T-helper 1 cell treated with Interleukin-12 subunit alpha and Interleukin-12 subunit beta and Interleukin-4 antibody, amounts not matched to agents 30 ng/mL and 1 ng/mL, for 36 hours (primary cell): ENCODE measurements at regions not wholly inside any gene's neighbourhood (a gene's known extent, or its start where the extent isn't known, plus 50 kb on each side); places are given as distances from the start of the nearest gene placed in this dataset.

ENCODE experiments used
- intact Hi-C: fragments of 100-400 bp; cut with micrococcal nuclease; formaldehyde crosslinking; loops from one replicate; pipeline ENCODE4 v1.15.1; 2024

DNA sequence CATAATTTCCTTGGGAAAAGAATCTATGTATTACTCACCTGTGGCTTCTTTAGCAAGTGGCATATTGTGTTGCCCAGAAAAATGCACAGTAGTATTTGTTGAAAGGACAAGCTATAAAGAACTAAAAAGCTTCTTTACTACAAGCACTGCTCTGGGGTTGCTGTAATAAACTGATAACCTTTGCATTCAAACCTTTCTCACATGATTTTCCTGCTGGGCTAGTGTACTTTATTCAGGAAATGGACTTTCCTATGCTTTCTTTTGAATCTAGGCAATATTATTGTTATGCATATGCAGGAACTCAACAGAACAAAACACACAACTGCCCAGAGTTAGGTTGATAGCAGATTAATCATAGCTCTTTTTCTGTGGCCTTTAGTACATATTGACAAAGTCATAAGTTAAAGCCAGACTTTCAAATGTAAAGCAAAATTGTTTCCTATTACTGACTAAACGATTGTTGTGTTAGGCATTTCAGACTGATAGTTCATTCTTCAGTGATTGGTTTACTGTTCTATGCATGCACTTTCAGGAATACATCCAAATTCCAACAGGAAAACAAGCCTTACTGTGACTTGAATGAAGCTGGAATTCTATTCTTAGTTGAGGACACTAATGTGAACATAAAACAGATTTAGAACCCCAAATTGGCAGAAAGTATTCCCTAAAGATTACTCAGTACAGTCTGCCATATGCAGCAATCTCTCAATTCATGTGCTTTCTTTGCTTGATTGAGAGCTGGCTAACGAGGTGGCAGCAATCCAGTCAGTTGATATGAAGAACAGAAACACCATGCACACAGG, 564.3 kb upstream of the NEGR1 start:
- intact Hi-C loops: no loop called here

DNA sequence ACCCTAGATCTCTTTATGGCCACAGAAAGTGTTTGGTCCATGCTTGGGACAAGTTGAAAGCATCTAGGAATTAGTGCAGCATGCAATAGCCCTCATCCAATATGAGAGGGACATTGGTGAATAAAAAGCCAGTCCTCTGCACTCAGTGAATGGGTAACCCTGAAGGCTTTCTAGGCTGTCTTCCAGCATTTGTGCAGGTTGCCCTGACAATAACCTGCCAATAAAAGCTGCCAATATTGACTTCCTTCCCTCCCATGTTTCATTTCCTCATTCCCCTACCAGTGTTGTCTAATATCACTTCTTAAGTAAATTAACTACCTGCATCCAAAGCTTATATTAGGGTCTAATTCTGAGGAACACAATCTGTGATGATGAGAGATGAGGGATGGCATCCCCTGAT, 563.6 kb upstream of the NEGR1 start:
- intact Hi-C loops: no loop called here

DNA sequence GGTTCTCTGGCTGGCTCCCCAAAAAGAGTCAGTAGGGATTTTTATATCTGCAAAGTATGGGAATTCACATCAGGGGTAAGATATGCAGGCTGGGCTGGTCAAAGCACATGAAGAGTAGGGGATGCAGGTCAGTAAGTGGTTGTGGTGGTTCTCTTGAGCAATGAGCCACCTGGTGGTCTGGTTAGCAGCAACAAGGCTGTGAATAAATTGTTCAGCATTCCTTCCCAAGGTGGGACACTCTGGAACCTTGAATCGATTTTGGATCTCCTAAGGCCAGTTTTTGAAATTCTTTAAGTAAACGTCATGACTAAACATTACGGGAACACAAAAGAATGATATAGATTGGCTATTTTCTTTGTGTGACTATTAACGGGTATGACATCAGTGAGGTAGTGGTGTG, 563.0 kb upstream of the NEGR1 start:
- intact Hi-C loops: no loop called here

DNA sequence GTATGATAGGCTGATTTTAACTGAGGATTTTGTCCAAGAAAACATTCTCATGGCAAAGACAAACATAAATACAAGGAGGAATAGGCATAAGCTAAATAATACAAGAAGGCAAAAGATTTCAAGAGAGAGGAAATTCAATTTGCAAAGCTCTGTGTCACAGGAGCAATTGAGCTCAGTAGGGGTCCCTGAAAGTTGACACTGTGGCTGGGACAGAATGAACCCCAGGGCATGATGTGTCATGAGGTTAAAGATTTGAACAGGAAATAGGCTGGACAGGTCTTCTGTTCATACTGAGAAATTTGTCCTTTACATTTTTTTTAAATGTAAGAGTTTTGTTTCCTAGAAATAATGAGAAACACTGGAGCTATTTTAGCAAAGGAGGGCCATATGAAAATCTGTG, 555.4 kb upstream of the NEGR1 start:
- intact Hi-C loops: no loop called here

DNA sequence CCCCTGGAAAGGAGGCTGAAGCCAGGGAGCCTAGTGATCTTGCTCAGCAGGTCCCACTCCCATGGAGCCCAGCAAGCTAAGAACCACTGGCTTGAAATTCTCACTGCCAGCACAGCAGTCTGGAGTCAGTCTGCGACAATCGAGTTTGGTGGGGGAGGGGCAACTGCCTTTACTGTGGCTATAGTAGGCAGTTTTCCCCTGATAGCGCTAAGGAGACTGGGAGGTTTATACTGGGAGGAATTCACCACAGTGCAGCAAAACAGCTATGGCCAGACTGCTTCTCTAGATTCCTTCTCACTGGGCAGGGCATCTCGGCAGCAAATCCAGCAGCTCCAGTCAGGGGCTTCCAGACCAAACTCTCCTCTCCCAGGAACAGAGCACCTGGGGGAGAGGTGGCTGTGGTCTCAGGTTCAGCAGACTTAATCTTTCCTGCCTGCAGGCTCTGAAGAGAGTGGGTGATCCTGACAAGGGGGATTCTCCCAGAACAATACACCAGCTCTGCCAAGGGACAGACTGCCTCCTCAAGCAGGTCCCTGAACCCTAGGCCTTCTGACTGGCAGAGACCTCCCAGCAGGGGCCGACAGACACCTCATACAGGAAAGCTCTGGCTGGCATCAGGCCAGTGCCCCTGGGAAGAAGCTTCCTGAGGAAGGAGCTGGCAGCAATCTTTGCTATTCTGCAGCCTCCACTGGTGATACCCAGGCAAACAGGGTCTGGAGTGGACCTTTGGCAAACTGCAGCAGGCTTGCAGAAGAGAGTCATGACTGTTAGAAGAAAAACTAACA, 548.5 kb upstream of the NEGR1 start:
- intact Hi-C loops: no loop called here

DNA sequence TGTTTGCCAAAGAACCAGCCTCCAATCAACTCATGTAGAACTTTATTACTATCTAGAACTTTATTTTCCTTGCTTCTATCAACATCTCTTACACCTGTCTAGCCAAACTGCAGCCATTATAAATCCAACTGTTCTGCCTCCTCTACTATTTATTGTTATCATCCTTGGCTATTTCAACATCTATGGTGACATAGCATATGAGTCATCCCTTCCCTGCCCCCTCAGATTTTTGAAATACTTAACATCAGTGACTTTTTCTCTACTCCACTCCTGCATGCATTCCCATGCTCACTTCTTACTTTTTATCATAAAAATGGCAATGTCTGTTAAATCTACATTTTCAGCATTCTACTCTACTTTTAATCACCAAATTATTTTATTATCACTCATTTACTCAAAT, 544.9 kb upstream of the NEGR1 start:
- intact Hi-C loops: no loop called here

DNA sequence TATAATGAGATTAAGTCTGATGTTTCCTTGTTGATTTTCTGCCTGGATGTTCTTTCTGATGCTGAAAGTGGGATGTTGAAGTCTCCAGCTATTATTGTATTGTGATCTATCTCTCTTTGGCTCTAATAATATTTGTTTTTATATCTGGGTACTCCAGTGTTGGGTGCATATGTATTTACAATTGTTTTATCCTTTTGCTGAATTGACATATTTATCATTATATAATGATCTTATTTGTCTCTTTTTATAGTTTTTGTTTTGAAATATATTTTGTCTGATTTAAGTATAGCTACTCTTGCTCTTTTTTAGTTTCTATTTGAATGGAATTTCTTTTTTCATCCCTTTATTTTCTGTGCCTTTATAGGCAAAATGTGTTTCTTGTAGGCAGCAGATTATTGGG, 522.2 kb upstream of the NEGR1 start:
- intact Hi-C loops: no loop called here

DNA sequence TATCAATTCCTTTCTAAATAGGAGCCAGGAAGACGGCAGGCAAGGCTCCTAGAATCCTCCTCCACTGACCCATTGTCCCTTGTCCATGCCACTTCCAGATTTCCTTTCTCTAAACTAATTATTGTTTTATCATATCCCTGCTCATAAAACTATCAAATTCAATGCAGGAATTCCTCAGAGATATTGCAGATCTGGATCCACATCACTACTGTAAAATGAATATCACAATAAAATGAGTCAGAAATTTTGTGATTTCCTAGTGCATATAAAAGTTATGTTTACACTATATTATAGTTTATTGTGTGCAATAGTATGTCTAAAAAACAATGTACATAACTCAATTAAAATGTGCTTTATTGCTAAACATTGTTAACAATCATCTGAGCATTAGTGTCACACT, 498.7 kb upstream of the NEGR1 start:
- intact Hi-C loops: no loop called here

DNA sequence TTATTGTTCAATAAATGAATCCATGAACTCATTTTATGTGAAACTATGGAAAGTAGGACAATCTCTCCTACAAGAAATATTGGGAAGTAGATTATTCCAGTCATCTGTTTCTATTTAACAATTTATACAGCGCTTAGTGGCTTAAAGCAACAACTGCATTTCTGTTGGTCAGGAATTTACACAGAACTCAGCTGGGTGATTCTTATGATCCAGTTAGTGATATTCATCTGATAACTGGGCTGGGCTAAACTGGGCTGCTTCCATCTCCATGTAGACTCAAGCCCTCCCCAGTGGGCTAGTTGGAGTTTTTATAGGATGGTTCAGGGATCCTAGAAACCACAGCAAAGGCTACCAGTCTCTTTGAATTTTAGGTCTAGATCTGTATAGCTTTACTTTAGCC, 497.9 kb upstream of the NEGR1 start:
- intact Hi-C loops: no loop called here

DNA sequence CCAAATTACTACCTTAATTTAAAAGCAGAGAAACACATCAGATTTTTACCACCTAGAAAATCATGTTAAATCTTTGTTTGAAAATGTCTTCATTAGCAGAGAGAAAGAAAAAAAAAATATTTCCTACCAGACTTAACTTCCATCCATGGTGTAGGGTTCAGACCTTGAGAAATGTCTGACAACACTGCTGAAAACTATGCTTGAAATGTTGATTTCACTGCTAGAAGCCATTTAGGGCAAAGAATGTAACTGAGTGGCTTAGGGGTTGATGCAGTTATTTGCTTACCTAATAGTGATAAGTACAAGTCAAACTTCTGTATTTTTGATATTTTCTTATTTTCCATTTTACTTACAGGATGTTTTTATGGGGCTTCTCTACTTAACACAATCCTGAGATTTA, 495.6 kb upstream of the NEGR1 start:
- intact Hi-C loops: no loop called here

DNA sequence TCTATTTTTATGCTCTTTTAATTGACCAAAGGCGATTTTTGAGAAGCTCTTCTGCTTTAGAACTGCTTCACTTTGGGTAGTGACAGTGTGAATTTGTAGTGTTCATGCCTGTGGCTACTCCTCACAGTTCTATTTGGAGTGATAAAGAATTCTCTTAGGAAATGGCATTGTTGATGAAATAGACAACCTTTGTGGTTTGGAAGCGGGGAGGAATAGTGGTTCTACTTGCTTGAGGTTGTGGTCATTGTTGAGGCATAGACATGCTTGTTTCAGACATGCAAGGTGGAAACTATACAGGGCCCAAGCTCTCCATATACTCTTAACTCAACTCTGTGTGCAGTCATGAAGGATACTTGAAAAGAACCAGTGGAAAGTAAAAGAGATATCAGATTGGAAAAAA, 481.1 kb upstream of the NEGR1 start:
- intact Hi-C loops: no loop called here

DNA sequence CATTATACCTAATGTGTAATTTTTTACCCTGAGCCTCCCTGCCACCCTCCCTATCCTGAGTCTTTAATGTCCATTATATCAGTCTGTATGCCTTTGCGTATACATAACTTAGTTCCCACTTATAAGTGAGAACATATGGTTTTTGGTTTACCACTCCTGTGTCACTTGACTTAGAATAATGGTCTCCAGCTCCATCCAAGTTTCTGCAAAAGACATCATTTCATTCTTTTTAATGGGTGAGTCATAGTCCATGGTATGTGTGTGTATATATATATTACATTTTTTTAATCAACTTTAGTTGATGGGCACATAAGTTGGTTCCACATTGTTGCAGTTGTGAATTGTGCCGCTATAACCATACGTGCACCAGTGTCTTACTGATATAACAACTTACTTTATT, 477.1 kb upstream of the NEGR1 start:
- intact Hi-C loops: no loop called here

DNA sequence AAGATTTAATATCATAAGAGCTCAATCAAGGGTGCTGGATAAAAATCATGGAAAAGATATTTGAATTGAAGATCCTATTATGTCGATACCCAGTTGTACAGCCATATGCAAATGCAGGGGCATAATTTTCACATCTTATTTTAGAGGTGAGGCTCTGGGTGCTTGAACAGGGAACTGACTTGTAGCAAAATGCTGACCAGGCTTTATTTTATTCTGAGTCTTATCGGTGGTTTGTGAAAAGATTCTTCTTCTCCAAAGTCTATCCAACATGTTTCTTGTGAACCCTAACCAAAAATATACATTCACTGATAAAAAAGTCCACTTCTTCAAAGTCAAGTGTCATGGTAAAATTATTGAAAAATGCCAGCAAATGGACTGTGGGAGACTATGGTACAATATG, 475.5 kb upstream of the NEGR1 start:
- intact Hi-C loops: no loop called here

DNA sequence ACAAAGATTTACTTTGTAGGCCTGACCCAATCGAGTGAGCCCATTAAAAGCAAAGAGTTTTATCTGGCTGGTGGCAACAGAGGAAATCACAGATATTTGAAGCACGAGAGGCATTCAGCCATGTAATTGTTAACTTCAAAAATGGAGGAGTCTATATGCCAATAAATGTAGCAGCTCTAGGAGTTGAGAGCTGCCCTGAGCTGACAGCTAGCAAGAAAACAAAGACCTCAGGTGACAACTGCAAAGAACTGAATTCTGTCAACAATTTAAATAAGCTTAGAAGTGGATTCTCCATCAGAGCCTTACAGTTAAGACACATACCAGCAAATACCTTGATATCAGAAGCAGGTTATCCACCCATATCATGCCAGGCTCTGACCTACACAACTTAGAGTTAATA, 463.1 kb upstream of the NEGR1 start:
- intact Hi-C loops: no loop called here

DNA sequence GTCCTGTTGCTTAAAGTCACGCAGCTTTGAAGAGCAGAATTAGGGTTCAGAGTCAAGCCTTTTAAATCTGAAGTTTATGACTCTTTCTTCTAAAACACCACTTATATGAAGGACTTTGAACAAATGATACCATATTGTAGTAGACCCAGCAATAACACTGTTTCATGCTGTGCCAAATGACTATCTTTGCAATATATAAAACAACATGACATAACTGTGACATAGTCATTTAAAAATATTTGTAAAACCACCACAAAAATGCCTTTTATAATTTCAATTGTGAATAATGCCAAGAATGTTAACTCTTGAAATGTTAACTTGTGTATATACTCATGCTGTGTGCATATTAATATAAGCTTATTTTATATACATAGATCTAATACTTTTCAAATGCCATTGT, 452.1 kb upstream of the NEGR1 start:
- intact Hi-C loops: no loop called here

DNA sequence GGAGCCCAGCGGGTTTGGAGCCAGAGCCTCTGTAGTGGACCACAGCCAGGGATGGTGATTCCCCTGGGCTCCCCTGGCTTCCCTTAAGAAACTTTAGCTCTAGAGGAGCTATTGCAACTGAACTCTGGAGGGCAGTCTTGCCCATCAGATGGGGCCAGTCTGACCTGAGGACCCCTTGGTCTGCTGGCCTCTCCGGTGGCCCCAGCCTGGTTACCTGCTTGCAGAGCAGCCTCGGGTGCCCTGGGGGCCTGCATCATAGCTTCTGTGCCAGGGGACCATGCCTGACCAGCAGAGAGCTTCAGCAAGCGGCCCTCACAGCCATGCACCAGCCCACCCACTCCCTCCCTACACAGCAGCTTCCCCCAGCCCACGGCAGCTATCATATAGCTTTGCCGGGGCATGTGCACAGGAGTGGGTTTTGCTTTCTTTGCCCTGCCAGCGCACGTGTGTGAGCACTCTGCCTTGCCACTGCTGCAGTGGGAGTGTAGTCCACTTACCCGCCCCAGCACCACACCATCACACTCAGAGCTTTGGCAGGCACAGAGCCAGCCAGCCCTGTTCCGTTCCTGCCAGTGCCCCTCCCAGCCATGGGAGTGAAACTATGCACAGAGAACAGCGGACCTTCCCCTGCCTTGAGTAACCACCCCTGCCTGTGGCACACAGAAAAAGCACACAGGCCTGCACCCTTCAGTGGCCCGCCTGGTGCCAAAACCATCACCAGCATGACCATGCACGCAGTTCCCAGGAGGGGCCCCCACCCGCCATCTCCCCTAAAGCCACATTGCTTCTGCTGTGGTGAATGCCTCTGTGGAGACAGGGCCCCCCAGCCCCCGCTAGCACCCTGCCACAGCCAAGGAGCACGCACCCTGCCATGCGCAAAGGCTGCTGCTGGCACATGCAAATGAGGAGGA, 442.9 kb upstream of the NEGR1 start:
- intact Hi-C loops: no loop called here

DNA sequence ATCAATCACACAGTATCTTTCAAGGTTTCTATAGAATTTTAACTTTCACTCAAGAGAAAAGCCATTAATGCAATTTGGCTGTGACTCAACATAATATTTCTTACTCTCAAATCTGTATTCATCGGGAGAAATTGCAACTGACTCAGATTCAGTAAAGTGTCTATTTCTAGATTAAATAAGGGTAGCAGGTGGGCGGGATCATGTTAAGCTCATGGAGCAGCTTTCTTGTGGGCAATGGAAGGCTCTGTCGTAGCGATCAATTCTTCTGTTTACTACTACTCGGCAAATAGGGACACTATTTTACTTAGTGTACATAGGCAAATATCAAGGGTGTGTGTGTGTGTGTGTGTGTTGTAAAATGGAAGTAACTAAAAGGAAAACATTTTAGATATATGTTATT, 423.6 kb upstream of the NEGR1 start:
- intact Hi-C loops: no loop called here

DNA sequence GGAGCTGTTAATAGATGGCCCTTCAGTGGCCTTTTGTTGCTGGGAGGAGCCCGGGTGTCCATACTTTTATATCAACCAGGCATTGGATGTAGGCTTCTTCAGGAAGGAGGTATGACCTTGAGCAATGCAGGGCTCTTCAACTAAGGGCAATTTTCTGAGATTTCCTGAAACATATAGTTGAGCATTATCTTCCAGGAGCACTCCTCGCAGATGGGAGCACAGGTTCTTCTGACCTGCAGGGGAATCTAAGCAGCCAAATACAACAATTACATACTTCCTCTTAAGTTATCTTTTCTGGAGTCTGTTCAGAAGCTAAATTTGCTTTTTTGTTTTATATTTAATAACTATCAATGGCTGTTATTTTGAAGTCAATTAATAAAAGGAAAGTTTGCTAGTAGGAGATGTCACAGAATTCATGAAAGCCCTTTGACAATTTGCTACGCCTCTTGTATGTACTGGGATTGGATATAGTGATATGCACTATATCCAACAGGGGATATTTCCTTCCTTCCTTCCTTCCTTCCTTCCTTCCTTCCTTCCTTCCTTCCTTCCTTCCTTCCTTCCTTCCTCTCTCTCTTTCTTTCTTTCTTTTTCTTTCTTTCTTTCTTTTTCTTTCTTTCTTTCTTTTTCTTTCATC, 422.6 kb upstream of the NEGR1 start:
- intact Hi-C loops: no loop called here

DNA sequence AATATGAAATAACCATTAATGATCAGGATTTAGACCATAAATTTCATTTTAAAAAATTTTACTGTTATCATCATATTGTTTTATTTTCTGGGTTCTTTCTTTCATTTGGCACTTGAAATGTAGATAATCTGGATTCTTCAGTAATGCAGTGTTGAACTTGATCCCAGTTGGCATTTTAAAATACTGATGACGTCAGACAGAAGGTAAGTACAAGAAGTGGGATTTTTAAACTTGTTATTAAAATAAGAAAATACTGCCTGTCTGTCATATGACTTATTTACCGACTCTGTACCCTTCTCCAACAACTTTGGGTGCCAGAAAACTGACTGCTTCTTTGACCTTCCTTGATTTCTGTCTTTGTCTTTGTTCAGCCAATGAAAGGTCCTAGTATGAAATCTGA, 415.1 kb upstream of the NEGR1 start:
- intact Hi-C loops: no loop called here

DNA sequence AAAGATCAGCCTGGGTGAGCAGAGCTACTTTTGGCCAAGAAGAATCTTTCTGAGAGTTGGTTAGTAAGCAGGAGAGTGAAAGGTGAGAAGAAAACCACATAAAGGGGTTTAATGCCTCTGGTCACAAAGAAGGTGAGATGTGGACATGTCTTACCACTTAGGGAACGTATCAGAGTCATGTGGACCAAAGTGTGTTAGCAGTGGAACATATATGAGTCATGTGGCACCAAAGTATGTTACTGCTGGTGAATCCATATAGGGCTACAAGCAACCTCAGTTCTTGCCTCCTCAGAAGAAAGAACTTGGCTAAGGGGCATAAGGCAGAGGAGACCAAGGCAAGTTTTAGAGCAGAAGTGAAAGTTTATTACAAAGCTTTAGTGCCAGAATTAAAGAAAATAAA, 411.6 kb upstream of the NEGR1 start:
- intact Hi-C loops: no loop called here

DNA sequence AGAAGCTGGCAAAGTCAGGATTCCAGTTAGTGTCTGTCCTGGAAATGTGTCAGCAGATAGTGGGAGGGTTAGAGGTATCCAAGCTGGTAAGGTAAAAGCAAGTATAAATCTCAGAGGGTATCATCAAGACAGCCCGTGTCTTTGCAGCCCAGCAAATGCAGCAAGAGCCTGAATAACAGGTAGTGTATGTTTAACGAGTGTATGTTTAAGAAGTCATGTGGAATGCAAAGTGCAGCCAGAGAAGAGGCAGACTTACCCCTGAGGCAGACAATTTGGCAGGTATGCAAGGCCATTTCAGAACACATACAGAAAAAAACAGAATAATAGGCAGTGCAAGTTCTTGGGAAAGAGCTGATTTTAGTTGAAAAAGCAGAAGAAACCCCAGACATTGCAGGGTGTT, 411.0 kb upstream of the NEGR1 start:
- intact Hi-C loops: no loop called here

DNA sequence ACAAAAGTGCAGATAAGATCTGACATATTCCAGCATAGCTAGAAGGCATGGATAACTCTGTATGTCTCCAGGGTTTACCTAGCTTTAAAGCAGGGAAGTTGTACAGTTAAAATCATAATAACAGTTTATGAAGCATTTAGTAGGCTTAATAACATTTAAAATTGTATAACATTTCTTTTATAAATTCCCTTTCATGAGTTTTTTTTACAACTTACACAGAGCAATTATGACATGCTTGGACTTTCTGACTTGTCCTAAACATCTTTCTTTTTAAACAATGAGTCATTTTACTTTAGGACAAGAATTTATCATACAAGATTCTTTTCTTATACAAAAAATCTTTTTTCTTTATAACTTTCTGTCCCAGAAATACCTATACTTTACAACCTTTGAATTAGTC, 408.5 kb upstream of the NEGR1 start:
- intact Hi-C loops: no loop called here
